HCT116 (cell line): ENCODE measurements at regions not wholly inside any gene's neighbourhood (a gene's known extent, or its start where the extent isn't known, plus 50 kb on each side); places are given as distances from the start of the nearest gene placed in this dataset.

ENCODE experiments used
- ATAC-seq: fragments of 200-7000 bp; cut with Tn5 transposase; 2 replicates; pipeline ENCODE4 v1.9.1; 2020; ENCODE audit warnings: mild to moderate bottlenecking, moderate library complexity
- BruUV-seq: library from RNA; stranded (reverse); fragments of 400-500 nt; replicated peaks from 2 replicates; lab custom pipeline; 2021; lab: Mats Ljungman, UMichigan
- CTCF ChIA-PET: fragments of 300-600 bp; sonication (Branson Sonifier 250); formaldehyde crosslinking; loops from one replicate; lab custom pipeline; 2021; ENCODE audit warnings: antibody characterized with exemption; lab: Charles Lee
- POLR2A ChIA-PET: fragments of 300-600, 350-600 bp; sonication (Branson Sonifier 250); formaldehyde crosslinking; loops from one replicate; lab custom pipeline; 2021; ENCODE audit warnings: antibody characterized with exemption; lab: Charles Lee
- RAD21 ChIA-PET, 2 experiments: fragments of 300-600 bp; sonication (Branson Sonifier 250); formaldehyde crosslinking; loops; one replicate each; lab custom pipeline; 2023; ENCODE audit warnings: low total read pairs in 2 of 2; ENCODE audit not compliant: uncharacterized antibody in 2 of 2, unreplicated experiment in 2 of 2, low non-redundant PET in 1 of 2; lab: Charles Lee
- DNase-seq: peaks from one replicate; pipeline ENCODE4 v3.0.0-alpha.2; 2010; ENCODE audit warnings: low read depth, low spot score
- H2AFZ ChIP-seq: fragments of 200-600 bp; shearing (Covaris generic), sonication (generic); 2 replicates; pipeline ENCODE4 v1.6.1; 2017; ENCODE audit warnings: low read depth, mixed run types, mixed read lengths, antibody characterized with exemption, low read length; ENCODE audit not compliant: poor library complexity, severe bottlenecking
- H3K27ac ChIP-seq: 2 replicates; pipeline ENCODE4 v1.5.1; 2012; ENCODE audit warnings: low read depth, low read length
- H3K27me3 ChIP-seq: fragments of 200-600 bp; sonication (generic); 2 replicates; pipeline ENCODE4 v1.6.1; 2016; ENCODE audit warnings: mixed run types, low read length, mixed read lengths; ENCODE audit not compliant: insufficient read depth
- H3K36me3 ChIP-seq, 2 experiments: fragments of 200-500 bp in 1 of 2; fragments of 200-600 bp in 1 of 2; sonication (Bioruptor generic) in 1 of 2; sonication (generic) in 1 of 2; 2 replicates each; pipeline versions ENCODE4 v1.5.1 to v1.6.1; 2014 to 2016; ENCODE audit warnings: low read length in 2 of 2, inconsistent platforms in 1 of 2, mixed read lengths in 1 of 2, mixed run types in 1 of 2; ENCODE audit not compliant: insufficient read depth in 2 of 2, control insufficient read depth in 1 of 2
- H3K4me1 ChIP-seq, 2 experiments: fragments of 200-600 bp in 1 of 2; sonication (generic) in 1 of 2; 2 replicates each; pipeline versions ENCODE4 v1.5.1 to v1.6.1; 2012 to 2017; ENCODE audit warnings: low read length in 2 of 2, inconsistent platforms in 1 of 2, mild to moderate bottlenecking in 1 of 2, mixed read lengths in 1 of 2, mixed run types in 1 of 2, moderate library complexity in 1 of 2; ENCODE audit not compliant: insufficient read depth in 2 of 2, control insufficient read depth in 1 of 2
- H3K4me2 ChIP-seq: fragments of 200-600 bp; sonication (generic); 2 replicates; pipeline ENCODE4 v1.6.1; 2017; ENCODE audit warnings: mixed run types, low read length, mixed read lengths
- H3K4me3 ChIP-seq, 2 experiments: fragments of 200-600 bp in 1 of 2; sonication (generic) in 1 of 2; replicated peaks in 1 of 2; 2 replicates each; pipeline ENCODE4 v1.5.1; 2011 to 2016; ENCODE audit warnings: low read length in 2 of 2, control low read depth in 1 of 2, low read depth in 1 of 2, mild to moderate bottlenecking in 1 of 2, mixed read lengths in 1 of 2, mixed run types in 1 of 2
- H3K79me2 ChIP-seq: fragments of 200-600 bp; sonication (generic); 2 replicates; pipeline ENCODE4 v1.6.1; 2017; ENCODE audit warnings: mild to moderate bottlenecking, mixed run types, low read length, moderate library complexity, mixed read lengths; ENCODE audit not compliant: insufficient read depth
- H3K9ac ChIP-seq: fragments of 200-600 bp; sonication (generic); 2 replicates; pipeline ENCODE4 v1.6.1; 2016; ENCODE audit warnings: low read length, mixed read lengths
- H3K9me2 ChIP-seq: fragments of 200-600 bp; sonication (generic), shearing (Covaris generic); 2 replicates; pipeline ENCODE4 v1.6.1; 2017; ENCODE audit warnings: mixed run types, mild to moderate bottlenecking, moderate library complexity; ENCODE audit not compliant: insufficient read depth
- H3K9me3 ChIP-seq, 2 experiments: fragments of 200-500 bp in 1 of 2; fragments of 200-600 bp in 1 of 2; sonication (Bioruptor generic) in 1 of 2; sonication (generic) in 1 of 2; 2 replicates each; pipeline ENCODE4 v1.6.1; 2014 to 2017; ENCODE audit warnings: low read length in 2 of 2, mixed read lengths in 2 of 2, inconsistent platforms in 1 of 2, low read depth in 1 of 2, mild to moderate bottlenecking in 1 of 2, mixed run types in 1 of 2, moderate library complexity in 1 of 2; ENCODE audit not compliant: control insufficient read depth in 1 of 2, insufficient read depth in 1 of 2
- H4K20me1 ChIP-seq: fragments of 200-600 bp; sonication (generic), shearing (Covaris generic); 2 replicates; pipeline ENCODE4 v1.6.1; 2017; ENCODE audit warnings: mixed run types, mild to moderate bottlenecking, moderate library complexity; ENCODE audit not compliant: insufficient read depth
- CEBPB ChIP-seq: IDR thresholded peaks from 2 replicates; pipeline ENCODE4 v1.6.1; 2012; ENCODE audit warnings: low read depth
- EGR1 ChIP-seq: IDR thresholded peaks from 2 replicates; pipeline ENCODE4 v1.6.1; 2012; ENCODE audit warnings: low read depth
- ELF1 ChIP-seq: IDR thresholded peaks from 2 replicates; pipeline ENCODE4 v1.6.1; 2012; ENCODE audit warnings: low read depth, borderline replicate concordance
- EZH2phosphoT487 ChIP-seq: fragments of 200-600 bp; IDR thresholded peaks from 2 replicates; pipeline ENCODE4 v1.6.1; 2018; ENCODE audit warnings: antibody characterized with exemption, borderline replicate concordance
- JUND ChIP-seq: IDR thresholded peaks from 2 replicates; pipeline ENCODE4 v1.6.1; 2012
- SRF ChIP-seq: IDR thresholded peaks from 2 replicates; pipeline ENCODE4 v1.6.1; 2012; ENCODE audit warnings: low read depth
- ZFX ChIP-seq: fragments of 450-650 bp; IDR thresholded peaks from 2 replicates; pipeline ENCODE4 v1.6.1; 2017
- intact Hi-C: fragments of 100-400 bp; cut with micrococcal nuclease; formaldehyde crosslinking; loops from 2 replicates; pipeline ENCODE4 v1.10.0; 2022
- TF ChIP-seq, protein P1 (sequence below), 3 experiments: fragments of 200-600 bp in 1 of 3; sonication (generic) in 1 of 3; IDR thresholded peaks in 2 of 3; conservative IDR thresholded peaks in 1 of 3; 2 replicates each; pipeline ENCODE4 v1.5.1; 2012 to 2017; ENCODE audit warnings: low read depth in 2 of 3, low read length in 2 of 3, antibody characterized with exemption in 1 of 3, borderline replicate concordance in 1 of 3, control low read depth in 1 of 3, mild to moderate bottlenecking in 1 of 3, mixed read lengths in 1 of 3, mixed run types in 1 of 3, moderate library complexity in 1 of 3; ENCODE audit not compliant: insufficient read depth in 1 of 3

DNA sequence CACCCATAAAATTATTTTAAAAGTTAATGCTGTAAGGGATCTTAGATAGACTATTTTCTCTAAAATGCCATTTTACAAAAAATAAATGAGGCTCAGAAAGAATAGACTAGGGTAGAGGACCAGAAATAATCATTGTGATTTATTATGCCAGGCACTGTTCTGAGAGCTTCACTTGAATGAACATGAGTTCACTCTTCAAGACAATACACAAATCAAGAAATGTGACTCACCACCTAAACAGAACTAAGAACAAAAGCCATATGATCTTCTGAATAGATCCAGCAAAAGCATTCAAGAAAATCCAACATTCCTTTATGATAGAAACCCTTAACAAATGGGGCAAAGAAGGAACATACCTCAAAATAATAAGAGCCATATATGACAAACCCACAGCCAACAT, 582.0 kb downstream of the PKHD1 start:
- no TSS peak for BruUV-seq
- no peak overlapping the region for H3K4me3 ChIP-seq
- TF ChIP-seq EZH2phosphoT487: no peak
- TF ChIP-seq CEBPB: no peak
- TF ChIP-seq, protein P1, sequence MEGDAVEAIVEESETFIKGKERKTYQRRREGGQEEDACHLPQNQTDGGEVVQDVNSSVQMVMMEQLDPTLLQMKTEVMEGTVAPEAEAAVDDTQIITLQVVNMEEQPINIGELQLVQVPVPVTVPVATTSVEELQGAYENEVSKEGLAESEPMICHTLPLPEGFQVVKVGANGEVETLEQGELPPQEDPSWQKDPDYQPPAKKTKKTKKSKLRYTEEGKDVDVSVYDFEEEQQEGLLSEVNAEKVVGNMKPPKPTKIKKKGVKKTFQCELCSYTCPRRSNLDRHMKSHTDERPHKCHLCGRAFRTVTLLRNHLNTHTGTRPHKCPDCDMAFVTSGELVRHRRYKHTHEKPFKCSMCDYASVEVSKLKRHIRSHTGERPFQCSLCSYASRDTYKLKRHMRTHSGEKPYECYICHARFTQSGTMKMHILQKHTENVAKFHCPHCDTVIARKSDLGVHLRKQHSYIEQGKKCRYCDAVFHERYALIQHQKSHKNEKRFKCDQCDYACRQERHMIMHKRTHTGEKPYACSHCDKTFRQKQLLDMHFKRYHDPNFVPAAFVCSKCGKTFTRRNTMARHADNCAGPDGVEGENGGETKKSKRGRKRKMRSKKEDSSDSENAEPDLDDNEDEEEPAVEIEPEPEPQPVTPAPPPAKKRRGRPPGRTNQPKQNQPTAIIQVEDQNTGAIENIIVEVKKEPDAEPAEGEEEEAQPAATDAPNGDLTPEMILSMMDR (IDR thresholded peaks at IDR 0.05 in 2 of 3, conservative IDR thresholded peaks at IDR 0.05 in 1 of 3; ENCODE audit: borderline replicate concordance in 1 of 3, insufficient read depth in 1 of 3, low read depth in 2 of 3, low read length in 2 of 3): no peak
- no peak for TF ChIP-seq ZFX
- TF ChIP-seq JUND: no peak
- no peak for TF ChIP-seq ELF1
- TF ChIP-seq, all 23 proteins: peak for 0
- ChIA-PET CTCF (no interaction called here), RAD21 (no interaction called here), POLR2A (no interaction called here)
- H3K27ac ChIP-seq: no peak overlapping the region
- H3K9me3 ChIP-seq: peaks cover 0 to 15% of the 10 kb centered on the region in 2 experiments; a peak in 2 of 4 replicates
- H2AFZ ChIP-seq: no peak overlapping the region
- ATAC-seq: no peak
- no peaks in the 10 kb centered on the region for H3K4me1 ChIP-seq
- H4K20me1 ChIP-seq: no peaks in the 10 kb centered on the region
- no peaks in the 10 kb centered on the region for H3K27me3 ChIP-seq
- intact Hi-C loops: no loop called here
- H3K9ac ChIP-seq: no peak overlapping the region
- no peak overlapping the region for H3K4me2 ChIP-seq
- H3K9me2 ChIP-seq: no peaks in the 10 kb centered on the region
- DNase-seq: no peak
- no peaks in the 10 kb centered on the region for H3K79me2 ChIP-seq
- H3K36me3 ChIP-seq: no peaks in the 10 kb centered on the region

DNA sequence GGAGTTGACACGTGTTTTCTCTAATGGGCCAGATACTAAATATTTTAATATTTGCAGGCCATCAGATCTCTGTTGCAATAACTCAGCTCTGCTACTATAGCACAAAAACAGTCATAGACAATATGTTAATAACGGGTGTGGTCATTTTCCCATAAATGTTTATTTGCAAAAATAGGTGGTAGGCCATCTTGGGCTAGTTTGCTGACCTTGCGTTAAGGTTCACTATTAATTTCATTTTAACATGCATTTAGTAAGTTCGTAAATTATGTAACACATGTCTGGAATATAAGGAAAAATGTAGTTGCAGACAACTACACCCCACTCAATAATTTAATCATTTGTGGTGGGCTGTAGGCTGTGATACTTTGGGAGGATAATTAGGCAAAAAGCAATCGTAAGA, 577.8 kb downstream of the PKHD1 start:
- ChIA-PET POLR2A (no interaction called here), CTCF (no interaction called here), RAD21 (no interaction called here)
- no TSS peak for BruUV-seq
- H3K79me2 ChIP-seq: no peaks in the 10 kb centered on the region
- no peak overlapping the region for H3K4me3 ChIP-seq
- no peaks in the 10 kb centered on the region for H3K36me3 ChIP-seq
- ATAC-seq: no peak
- no peaks in the 10 kb centered on the region for H4K20me1 ChIP-seq
- H3K4me1 ChIP-seq: no peaks in the 10 kb centered on the region
- no peak overlapping the region for H3K9ac ChIP-seq
- no peak overlapping the region for H3K4me2 ChIP-seq
- H3K27me3 ChIP-seq: no peaks in the 10 kb centered on the region
- TF ChIP-seq SRF: no peak
- TF ChIP-seq EGR1: no peak
- intact Hi-C loops: no loop called here
- peaks cover 4% of the 10 kb centered on the region in 2 experiments; a peak in 2 of 4 replicates for H3K9me3 ChIP-seq
- H3K9me2 ChIP-seq: no peaks in the 10 kb centered on the region
- H3K27ac ChIP-seq: no peak overlapping the region
- no peak overlapping the region for H2AFZ ChIP-seq
- no peak for DNase-seq
